Common myeloid progenitor, CD34-positive (primary cell): ENCODE measurements at regions not wholly inside any gene's neighbourhood (a gene's known extent, or its start where the extent isn't known, plus 50 kb on each side); places are given as distances from the start of the nearest gene placed in this dataset.
A peak's percentile ranks its signal among the peaks of the same experiment; 100 is the strongest.

Source experiments
- CTCF ChIA-PET: fragments of 350-600 bp; sonication (Branson Sonifier 250); formaldehyde crosslinking; loops from one replicate; lab custom pipeline; 2021; ENCODE audit warnings: antibody characterized with exemption; lab: Charles Lee
- POLR2A ChIA-PET: fragments of 350-600 bp; sonication (Branson Sonifier 250); formaldehyde crosslinking; loops from one replicate; lab custom pipeline; 2021; ENCODE audit warnings: antibody characterized with exemption; lab: Charles Lee
- DNase-seq, 3 donors: peaks; one replicate each; pipeline versions ENCODE4 v3.0.0 to v3.0.0-alpha.2; 2013
- H3K27ac ChIP-seq, 2 experiments: 1 replicate in 1 of 2; 2 replicates in 1 of 2; pipeline ENCODE4 v1.7.0; 2013; ENCODE audit warnings: inconsistent platforms in 2 of 2, low read length in 2 of 2, mild to moderate bottlenecking in 2 of 2, low read depth in 1 of 2, moderate library complexity in 1 of 2; ENCODE audit not compliant: severe bottlenecking in 2 of 2, insufficient read depth in 1 of 2, poor library complexity in 1 of 2
- H3K27me3 ChIP-seq, 5 experiments: replicated peaks in 2 of 5; 1 replicate in 3 of 5; 2 replicates in 2 of 5; pipeline versions ENCODE4 v1.6.1 to v1.7.0; 2013; ENCODE audit warnings: low read length in 4 of 5, mild to moderate bottlenecking in 2 of 5, moderate library complexity in 2 of 5, inconsistent platforms in 1 of 5; ENCODE audit not compliant: insufficient read depth in 5 of 5, control insufficient read depth in 4 of 5
- H3K36me3 ChIP-seq, 4 experiments: 1 replicate in 2 of 4; 2 replicates in 2 of 4; pipeline versions ENCODE4 v1.6.1 to v1.7.0; 2013; ENCODE audit warnings: low read length in 3 of 4, control low read depth in 1 of 4, mild to moderate bottlenecking in 1 of 4; ENCODE audit not compliant: control insufficient read depth in 4 of 4, insufficient read depth in 4 of 4
- H3K4me1 ChIP-seq, 4 experiments: 1 replicate in 3 of 4; 2 replicates in 1 of 4; pipeline versions ENCODE4 v1.6.1 to v1.7.1; 2013; ENCODE audit warnings: low read length in 3 of 4, mild to moderate bottlenecking in 3 of 4, control low read depth in 1 of 4, inconsistent platforms in 1 of 4, moderate library complexity in 1 of 4; ENCODE audit not compliant: control insufficient read depth in 4 of 4, insufficient read depth in 4 of 4; ENCODE audit errors: control extremely low read depth in 1 of 4
- H3K4me3 ChIP-seq, 7 experiments: 1 replicate in 4 of 7; 2 replicates in 3 of 7; pipeline versions ENCODE4 v1.5.1 to v1.7.0; 2013; ENCODE audit warnings: mild to moderate bottlenecking in 7 of 7, low read length in 6 of 7, moderate library complexity in 6 of 7, inconsistent platforms in 2 of 7, low read depth in 2 of 7, control low read depth in 1 of 7; ENCODE audit not compliant: insufficient read depth in 4 of 7, control insufficient read depth in 1 of 7; ENCODE audit errors: extremely low read depth in 1 of 7
- H3K9me3 ChIP-seq, 5 experiments: 1 replicate in 4 of 5; 2 replicates in 1 of 5; pipeline versions ENCODE4 v1.6.1 to v1.7.1; 2013; ENCODE audit warnings: low read length in 4 of 5, mild to moderate bottlenecking in 2 of 5, inconsistent platforms in 1 of 5, low read depth in 1 of 5, moderate library complexity in 1 of 5; ENCODE audit not compliant: control insufficient read depth in 4 of 5, insufficient read depth in 2 of 5; ENCODE audit errors: control extremely low read depth in 1 of 5
- WGBS: methylation state at CpG from one replicate; pipeline ENCODE4 v1.1.5; 2013; ENCODE audit not compliant: insufficient coverage; 5-methylcytosine and 5-hydroxymethylcytosine counted together

DNA sequence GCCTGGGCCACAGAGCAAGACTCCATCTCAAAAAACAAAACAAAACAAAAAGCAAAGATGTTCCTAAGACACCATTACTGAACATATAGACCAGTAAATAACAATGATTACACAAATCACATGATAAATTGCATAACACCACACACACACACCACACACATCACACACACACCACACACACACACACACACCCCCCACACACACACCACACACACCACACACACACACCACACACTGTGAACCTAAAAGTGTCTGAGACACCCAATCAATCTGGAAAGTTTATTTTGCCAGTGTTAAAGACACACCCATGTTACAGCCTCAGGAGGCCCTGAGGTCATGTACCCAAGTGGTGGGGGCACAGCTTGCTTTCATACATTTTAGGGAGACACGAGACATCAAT is 62.6 kb upstream of the ASAP2 start:
- POLR2A ChIA-PET, result no interaction called here
- 100% methylated on average over 1 of the region's 1 CpG for WGBS

DNA sequence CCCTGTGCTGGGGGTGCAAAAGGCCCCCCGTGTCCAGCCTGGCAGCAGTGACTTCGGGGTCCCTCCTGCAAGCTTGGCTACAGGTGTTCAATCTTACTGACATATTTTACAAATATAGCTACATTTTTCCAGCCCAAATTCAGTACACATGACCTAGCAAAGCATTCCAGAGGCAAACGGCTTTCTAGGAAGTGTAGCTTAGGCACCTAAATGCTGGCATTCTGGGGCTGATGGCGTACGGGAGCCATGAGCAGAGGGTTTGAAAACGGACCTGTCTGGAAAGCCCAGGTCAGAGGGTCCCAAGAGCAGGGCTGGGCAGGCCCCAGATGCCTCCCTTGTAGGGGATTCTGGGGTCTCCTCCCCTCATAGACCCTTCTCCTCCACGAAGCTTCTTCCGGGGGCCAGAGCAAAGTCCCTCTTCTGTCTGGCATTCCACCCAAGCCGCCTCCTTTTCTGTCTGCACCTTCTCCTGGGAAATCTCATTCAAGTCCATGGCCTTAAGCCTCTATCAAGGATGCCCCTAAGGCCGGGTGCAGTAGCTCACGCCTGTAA is 63.3 kb upstream of the ASAP2 start:
- Histone ChIP-seq H3K27me3 (peaks cover 0 to 9% (median 4%) of the 10 kb centered on the region in 5 experiments), H3K4me3 (peak overlapping the region in 4 of 7 experiments; percentile 5 to 56 (median 50)), H3K36me3 (no peaks in the 10 kb centered on the region), H3K4me1 (peaks cover 0 to 8% (median 6%) of the 10 kb centered on the region in 4 experiments), H3K27ac (no peak overlapping the region), H3K9me3 (no peaks in the 10 kb centered on the region)
- 75% methylated on average over 10 of the region's 11 CpGs for WGBS
- ChIA-PET POLR2A (no interaction called here), CTCF (interaction anchor here (0.7 to 3.0 kb wide), 17 partner anchors 8 to 298 kb away, joined by 3 to 32 read pairs (median 5); partner anchors contain the start of genes CPSF3 and ITGB1BP1)
- DNase-seq, result no peak

More for the DNA sequence above, 62.6 kb upstream of the ASAP2 start:
- H3K4me1 ChIP-seq, result peaks cover 0 to 8% (median 6%) of the 10 kb centered on the region in 4 experiments
- H3K27ac ChIP-seq, result no peak overlapping the region
- no peaks in the 10 kb centered on the region for H3K9me3 ChIP-seq
- CTCF ChIA-PET, result interaction anchor here (1.3 to 3.0 kb wide), 8 partner anchors 8 to 278 kb away, joined by 3 to 32 read pairs (median 6); partner anchors contain the start of genes CPSF3 and ITGB1BP1
- H3K27me3 ChIP-seq, result peaks cover 0 to 9% (median 4%) of the 10 kb centered on the region in 5 experiments
- H3K4me3 ChIP-seq, result no peak overlapping the region
- no peaks in the 10 kb centered on the region for H3K36me3 ChIP-seq
- peak in 1 of 3 donors; percentile 13 for DNase-seq

- H3K27ac ChIP-seq, result no peak overlapping the region
- 19% methylated on average over 37 of the region's 40 CpGs for WGBS
- H3K4me1 ChIP-seq, result peaks cover 0 to 8% (median 6%) of the 10 kb centered on the region in 4 experiments
- DNase-seq, result peak; percentile 77 to 88 (median 87)
- no peaks in the 10 kb centered on the region for H3K36me3 ChIP-seq
- peak overlapping the region in 4 of 7 experiments; percentile 5 to 56 (median 50) for H3K4me3 ChIP-seq
- H3K9me3 ChIP-seq, result no peaks in the 10 kb centered on the region
- CTCF ChIA-PET, result interaction anchor here (0.7 to 3.0 kb wide), 21 partner anchors 9 to 299 kb away, joined by 3 to 32 read pairs (median 5); no protein-coding TSS in a partner anchor
- POLR2A ChIA-PET, result no interaction called here
- H3K27me3 ChIP-seq, result peaks cover 0 to 9% (median 4%) of the 10 kb centered on the region in 5 experiments
Measured at GRCh38 chr2:9142551-9143263, 63.9 kb upstream of the ASAP2 start.

GRCh38 chr2:9141706-9142460 is 64.7 kb upstream of the ASAP2 start:
- POLR2A ChIA-PET, result no interaction called here
- no peak overlapping the region for H3K27ac ChIP-seq

GRCh38 chr2:9141091-9141667 is 65.4 kb upstream of the ASAP2 start:
- 92% methylated on average over 6 of the region's 6 CpGs for WGBS
- CTCF ChIA-PET, result interaction anchor here (0.6 to 4.8 kb wide), 14 partner anchors 10 to 271 kb away, joined by 3 to 32 read pairs (median 4); partner anchors contain the start of gene ASAP2

More at GRCh38 chr2:9141706-9142460, 64.7 kb upstream of the ASAP2 start:
- WGBS, result 98% methylated on average over 8 of the region's 15 CpGs
- CTCF ChIA-PET, result interaction anchor here (0.6 to 4.8 kb wide), 17 partner anchors 10 to 291 kb away, joined by 3 to 32 read pairs (median 5); partner anchors contain the start of gene ASAP2
- Histone ChIP-seq H3K9me3 (no peaks in the 10 kb centered on the region), H3K27me3 (peaks cover 0 to 9% (median 4%) of the 10 kb centered on the region in 5 experiments), H3K4me1 (peaks cover 0 to 8% (median 6%) of the 10 kb centered on the region in 4 experiments), H3K36me3 (no peaks in the 10 kb centered on the region), H3K4me3 (no peak overlapping the region)
- DNase-seq, result no peak

GRCh38 chr2:9140645-9141044 is 66.0 kb upstream of the ASAP2 start:
- H3K4me1 ChIP-seq, result peaks cover 0 to 8% (median 6%) of the 10 kb centered on the region in 4 experiments
- CTCF ChIA-PET, result interaction anchor here (0.6 to 4.8 kb wide), 12 partner anchors 9 to 272 kb away, joined by 3 to 32 read pairs (median 4); no protein-coding TSS in a partner anchor

More at GRCh38 chr2:9141091-9141667, 65.4 kb upstream of the ASAP2 start:
- DNase-seq, result no peak
- Histone ChIP-seq H3K27me3 (peaks cover 0 to 9% (median 4%) of the 10 kb centered on the region in 5 experiments), H3K4me3 (no peak overlapping the region), H3K27ac (no peak overlapping the region), H3K9me3 (no peaks in the 10 kb centered on the region), H3K4me1 (peaks cover 0 to 8% (median 6%) of the 10 kb centered on the region in 4 experiments), H3K36me3 (no peaks in the 10 kb centered on the region)
- POLR2A ChIA-PET, result no interaction called here

More at GRCh38 chr2:9140645-9141044, 66.0 kb upstream of the ASAP2 start:
- Histone ChIP-seq H3K27ac (no peak overlapping the region), H3K27me3 (peaks cover 0 to 9% (median 4%) of the 10 kb centered on the region in 5 experiments), H3K4me3 (no peak overlapping the region), H3K36me3 (no peaks in the 10 kb centered on the region), H3K9me3 (no peaks in the 10 kb centered on the region)
- 93% methylated on average over 7 of the region's 7 CpGs for WGBS
- POLR2A ChIA-PET, result no interaction called here
- DNase-seq, result no peak
